IMR-90 (cell line): ENCODE measurements at regions not wholly inside any gene's neighbourhood (a gene's known extent, or its start where the extent isn't known, plus 50 kb on each side); places are given as distances from the start of the nearest gene placed in this dataset.

Experiments used
- ATAC-seq: fragments of 200-7000 bp; cut with Tn5 transposase; 2 replicates; pipeline ENCODE4 v1.9.1; 2020; ENCODE audit warnings: low read depth, mild to moderate bottlenecking, moderate library complexity
- BruUV-seq: library from RNA; stranded (reverse); fragments of 400-500 nt; replicated peaks from 2 replicates; lab custom pipeline; 2021; lab: Mats Ljungman, UMichigan
- CTCF ChIA-PET: fragments of 300-600 bp; formaldehyde crosslinking; extraction: SDS; loops from one replicate; lab custom pipeline; 2021; ENCODE audit warnings: antibody characterized with exemption; lab: Yijun Ruan, JAX
- POLR2A ChIA-PET: fragments of 300-600 bp; sonication (Branson Sonifier 250); formaldehyde crosslinking; loops from one replicate; lab custom pipeline; 2022; ENCODE audit warnings: antibody characterized with exemption; ENCODE audit not compliant: unreplicated experiment; lab: Charles Lee
- DNase-seq: peaks from one replicate; pipeline ENCODE4 v3.0.0; 2013
- H2AFZ ChIP-seq: replicated peaks from 2 replicates; pipeline ENCODE3; 2013; ENCODE audit warnings: low read length, mild to moderate bottlenecking; ENCODE audit not compliant: poor library complexity
- H2AK5ac ChIP-seq: 2 replicates; pipeline ENCODE4 v1.6.1; 2013; ENCODE audit warnings: low read depth, low read length, inconsistent platforms
- H2AK9ac ChIP-seq: replicated peaks from 2 replicates; pipeline ENCODE3; 2013; ENCODE audit warnings: mild to moderate bottlenecking, low read depth, low read length, moderate library complexity; ENCODE audit not compliant: poor library complexity
- H2BK120ac ChIP-seq: 2 replicates; pipeline ENCODE4 v1.6.1; 2013; ENCODE audit warnings: low read depth, low read length, inconsistent platforms
- H2BK15ac ChIP-seq: 3 replicates; pipeline ENCODE4 v1.6.1; 2013; ENCODE audit warnings: low read depth, low read length, inconsistent platforms
- H2BK20ac ChIP-seq: 2 replicates; pipeline ENCODE4 v1.6.1; 2013; ENCODE audit warnings: low read depth, mild to moderate bottlenecking, inconsistent platforms, low read length, moderate library complexity
- H2BK5ac ChIP-seq: 2 replicates; pipeline ENCODE4 v1.6.1; 2013; ENCODE audit warnings: mild to moderate bottlenecking, low read depth, low read length, inconsistent platforms; ENCODE audit not compliant: poor library complexity, severe bottlenecking
- H3K14ac ChIP-seq: replicated peaks from 2 replicates; pipeline ENCODE4 v1.6.1; 2013; ENCODE audit warnings: low read depth, low read length, inconsistent platforms
- H3K18ac ChIP-seq: 2 replicates; pipeline ENCODE4 v1.6.1; 2013; ENCODE audit warnings: low read depth, low read length, control low read depth
- H3K23ac ChIP-seq: 2 replicates; pipeline ENCODE4 v1.6.1; 2013; ENCODE audit warnings: low read depth, low read length, inconsistent platforms
- H3K27ac ChIP-seq: 2 replicates; pipeline ENCODE4 v1.5.1; 2013; ENCODE audit warnings: mild to moderate bottlenecking, control low read depth, low read length; ENCODE audit not compliant: insufficient read depth
- H3K27me3 ChIP-seq: 2 replicates; pipeline ENCODE4 v1.6.1; 2013; ENCODE audit warnings: low read length; ENCODE audit not compliant: control insufficient read depth, insufficient read depth
- H3K36me3 ChIP-seq: 2 replicates; pipeline ENCODE4 v1.6.1; 2013; ENCODE audit warnings: low read length, mixed read lengths; ENCODE audit not compliant: control insufficient read depth, insufficient read depth
- H3K4ac ChIP-seq: 2 replicates; pipeline ENCODE4 v1.6.1; 2013; ENCODE audit warnings: low read depth, low read length, inconsistent platforms
- H3K4me1 ChIP-seq: 2 replicates; pipeline ENCODE4 v1.6.1; 2013; ENCODE audit warnings: low read length, mixed read lengths; ENCODE audit not compliant: control insufficient read depth, insufficient read depth
- H3K4me2 ChIP-seq: 2 replicates; pipeline ENCODE4 v1.6.1; 2013; ENCODE audit warnings: low read depth, mild to moderate bottlenecking, control low read depth, low read length, moderate library complexity
- H3K4me3 ChIP-seq: 2 replicates; pipeline ENCODE4 v1.5.1; 2013; ENCODE audit warnings: low read depth, mild to moderate bottlenecking, control low read depth, low read length, moderate library complexity; ENCODE audit not compliant: insufficient read depth
- H3K56ac ChIP-seq: 2 replicates; pipeline ENCODE4 v1.6.1; 2013; ENCODE audit warnings: low read length, inconsistent platforms; ENCODE audit not compliant: insufficient read depth; ENCODE audit errors: extremely low read depth
- H3K79me1 ChIP-seq, 2 experiments: 2 replicates each; pipeline ENCODE4 v1.6.1; 2013; ENCODE audit warnings: low read length in 2 of 2, inconsistent platforms in 1 of 2, low read depth in 1 of 2
- H3K9ac ChIP-seq: 2 replicates; pipeline ENCODE4 v1.6.1; 2013; ENCODE audit warnings: low read depth, low read length, control low read depth
- H3K9me1 ChIP-seq: 2 replicates; pipeline ENCODE4 v1.6.1; 2013; ENCODE audit warnings: low read length, inconsistent platforms; ENCODE audit not compliant: insufficient read depth
- H3K9me3 ChIP-seq: 2 replicates; pipeline ENCODE4 v1.6.1; 2013; ENCODE audit warnings: low read length; ENCODE audit not compliant: control insufficient read depth, insufficient read depth
- H4K20me1 ChIP-seq: 2 replicates; pipeline ENCODE4 v1.6.1; 2013; ENCODE audit warnings: low read length, inconsistent platforms; ENCODE audit not compliant: insufficient read depth
- H4K5ac ChIP-seq: 2 replicates; pipeline ENCODE4 v1.6.1; 2013; ENCODE audit warnings: mild to moderate bottlenecking, low read depth, low read length, control low read depth
- H4K8ac ChIP-seq, 2 experiments: 2 replicates each; pipeline ENCODE4 v1.6.1; 2013; ENCODE audit warnings: low read depth in 2 of 2, low read length in 2 of 2, control low read depth in 1 of 2, inconsistent platforms in 1 of 2
- H4K91ac ChIP-seq: 2 replicates; pipeline ENCODE4 v1.6.1; 2013; ENCODE audit warnings: low read depth, low read length, inconsistent platforms; ENCODE audit not compliant: insufficient read depth
- BHLHE40 ChIP-seq: fragments of 150-350 bp; IDR thresholded peaks from 2 replicates; pipeline ENCODE4 v1.6.1; 2016; ENCODE audit warnings: mild to moderate bottlenecking, low read depth, low read length
- CHD1 ChIP-seq: IDR thresholded peaks from 2 replicates; pipeline ENCODE4 v1.6.1; 2012; ENCODE audit warnings: low read depth, low read length, improper control_type of control experiment
- CTCF ChIP-seq: conservative IDR thresholded peaks from 2 replicates; pipeline ENCODE4 v1.5.1; 2012; ENCODE audit warnings: mild to moderate bottlenecking, low read depth, low read length, improper control_type of control experiment
- FOS ChIP-seq: fragments of 150-350 bp; IDR thresholded peaks from 2 replicates; pipeline ENCODE4 v1.6.1; 2016; ENCODE audit warnings: low read depth, low read length
- NFE2L2 ChIP-seq: fragments of 150-350 bp; IDR thresholded peaks from 2 replicates; pipeline ENCODE4 v1.6.1; 2016; ENCODE audit warnings: low read depth, mild to moderate bottlenecking, low read length
- RAD21 ChIP-seq: IDR thresholded peaks from 2 replicates; pipeline ENCODE4 v1.6.1; 2012; ENCODE audit warnings: low read length, improper control_type of control experiment
- RFX5 ChIP-seq: IDR thresholded peaks from 2 replicates; pipeline ENCODE4 v1.8.0; 2012; ENCODE audit warnings: low read depth, mild to moderate bottlenecking, low read length, moderate library complexity
- SMC3 ChIP-seq: fragments of 150-350 bp; IDR thresholded peaks from 2 replicates; pipeline ENCODE4 v1.6.1; 2016; ENCODE audit warnings: low read depth, mild to moderate bottlenecking, antibody characterized with exemption, low read length, moderate library complexity
- WGBS, 2 experiments: methylation state at CpG; one replicate each; pipeline versions ENCODE4 v1.1.5 to v1.1.7; 2013; ENCODE audit warnings: missing lambda C conversion rate in 2 of 2; ENCODE audit not compliant: insufficient read length in 1 of 2; ENCODE audit errors: extremely low coverage in 2 of 2; 5-methylcytosine and 5-hydroxymethylcytosine counted together
- dilution Hi-C: fragments of 300-500 bp; cut with HindIII; formaldehyde crosslinking; loops from one replicate; pipeline ENCODE4 v1.14.3; 2018; ENCODE audit warnings: low sequenced_read_pairs; ENCODE audit not compliant: unreplicated experiment
- in situ Hi-C: fragments of 300-500 bp; cut with MboI; formaldehyde crosslinking; loops from 3 replicates; pipeline ENCODE4 v1.14.3; 2019; ENCODE audit warnings: low sequenced_read_pairs, inconsistent platforms, mixed read lengths
- intact Hi-C: fragments of 100-400 bp; cut with micrococcal nuclease; formaldehyde crosslinking; loops from 2 replicates; pipeline ENCODE4 v1.10.0; 2022
- TF ChIP-seq, protein P1 (sequence below): fragments of 150-350 bp; IDR thresholded peaks from 2 replicates; pipeline ENCODE4 v1.6.1; 2017; ENCODE audit warnings: mild to moderate bottlenecking, antibody characterized with exemption, low read length, low read depth

DNA sequence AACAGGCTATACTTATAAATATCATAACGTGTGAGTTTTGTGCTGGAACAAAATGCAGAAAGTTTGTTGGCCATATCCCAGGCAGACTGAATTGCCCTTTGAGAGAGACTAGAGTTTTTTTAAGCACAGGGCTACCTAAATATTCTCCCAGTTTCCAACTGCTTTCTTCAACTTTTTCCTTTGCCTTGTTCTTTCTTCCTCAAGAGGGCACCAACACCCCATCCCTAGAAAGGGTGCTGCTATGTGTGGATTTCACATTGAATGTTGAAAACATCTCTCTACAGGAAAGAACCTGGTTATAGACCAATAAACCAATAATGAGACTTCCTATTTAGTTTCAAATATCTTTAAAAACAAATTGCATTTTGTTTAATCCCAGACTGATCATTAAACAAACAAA lies 87.9 kb downstream of the ICOS start:
- Histone ChIP-seq H2BK5ac (no peak overlapping the region), H2AK5ac (no peak overlapping the region), H4K5ac (no peak overlapping the region), H3K14ac (no peak overlapping the region), H3K36me3 (no peaks in the 10 kb centered on the region), H3K4ac (no peak overlapping the region), H3K4me1 (no peaks in the 10 kb centered on the region), H4K8ac (no peak overlapping the region), H2AK9ac (no peak overlapping the region), H3K4me3 (no peak overlapping the region), H3K27me3 (peaks cover 11% of the 10 kb centered on the region), H3K9me1 (no peaks in the 10 kb centered on the region), H3K56ac (no peak overlapping the region), H4K91ac (no peak overlapping the region), H3K9me3 (no peaks in the 10 kb centered on the region), H3K18ac (no peak overlapping the region), H3K4me2 (no peak overlapping the region), H2BK120ac (no peak overlapping the region), H2BK20ac (no peak overlapping the region), H2AFZ (no peak overlapping the region), H2BK15ac (no peak overlapping the region), H3K9ac (no peak overlapping the region), H3K27ac (no peak overlapping the region), H4K20me1 (no peaks in the 10 kb centered on the region), H3K79me1 (no peaks in the 10 kb centered on the region), H3K23ac (no peak overlapping the region)
- intact Hi-C loops: loop anchor here (5.0 kb wide), 1 partner anchor 1923 kb away; no protein-coding TSS in a partner anchor
- no peak for TF ChIP-seq RFX5
- TF ChIP-seq CTCF: peak; percentile 55
- no peak for TF ChIP-seq FOS
- TF ChIP-seq RAD21: peak; percentile 54
- TF ChIP-seq SMC3: no peak
- TF ChIP-seq CHD1: no peak
- no peak for TF ChIP-seq BHLHE40
- TF ChIP-seq, protein P1, sequence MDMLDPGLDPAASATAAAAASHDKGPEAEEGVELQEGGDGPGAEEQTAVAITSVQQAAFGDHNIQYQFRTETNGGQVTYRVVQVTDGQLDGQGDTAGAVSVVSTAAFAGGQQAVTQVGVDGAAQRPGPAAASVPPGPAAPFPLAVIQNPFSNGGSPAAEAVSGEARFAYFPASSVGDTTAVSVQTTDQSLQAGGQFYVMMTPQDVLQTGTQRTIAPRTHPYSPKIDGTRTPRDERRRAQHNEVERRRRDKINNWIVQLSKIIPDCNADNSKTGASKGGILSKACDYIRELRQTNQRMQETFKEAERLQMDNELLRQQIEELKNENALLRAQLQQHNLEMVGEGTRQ: no peak
- TF ChIP-seq NFE2L2: no peak
- in situ Hi-C loops: no loop called here
- BruUV-seq: no TSS peak
- dilution Hi-C loops: no loop called here
- WGBS, 2 experiments: no CpG with 5 or more reads among the region's 1 CpG
- POLR2A ChIA-PET: no interaction called here
- peak; percentile 63 for ATAC-seq
- CTCF ChIA-PET: interaction anchor here (1.4 kb wide), 1 partner anchor 22 kb away, joined by 3 read pairs; no protein-coding TSS in a partner anchor
- DNase-seq: peak; percentile 20
